ENCODE measurements at regions not wholly inside any gene's neighbourhood (a gene's known extent, or its start where the extent isn't known, plus 50 kb on each side); places are given as distances from the start of the nearest gene placed in this dataset.
A peak's percentile ranks its signal among the peaks of the same experiment; 100 is the strongest.

GRCh38 chr2:8030573-8031303, 651.1 kb upstream of the ID2 start:
- no peak for TF ChIP-seq CTCF (IDR thresholded peaks at IDR 0.05)
- no peak for TF ChIP-seq POLR2A (IDR thresholded peaks at IDR 0.05)
- peak; percentile 35 to 77 (median 62) for TF ChIP-seq POLR2AphosphoS5 (IDR thresholded peaks at IDR 0.05)
- peak in 1 of 4 donors; percentile 5 for TF ChIP-seq EP300 (IDR thresholded peaks at IDR 0.05)
